Ovary (tissue), 7 donors: ENCODE measurements at regions not wholly inside any gene's neighbourhood (a gene's known extent, or its start where the extent isn't known, plus 50 kb on each side); places are given as distances from the start of the nearest gene placed in this dataset.

ENCODE experiments used
- DNase-seq, 5 donors: peaks; one replicate each; pipeline ENCODE4 v3.0.0-alpha.2; 2019 to 2020
- H3K27ac ChIP-seq, 2 donors: fragments of 200-600 bp; one replicate each; pipeline versions ENCODE4 v1.5.1 to v1.8.0; 2019 to 2022
- H3K27me3 ChIP-seq: fragments of 200-600 bp; one replicate; pipeline ENCODE4 v1.8.0; 2022
- H3K36me3 ChIP-seq: fragments of 200-600 bp; sonication (generic); one replicate; pipeline ENCODE4 v1.5.1; 2019
- H3K4me1 ChIP-seq: one replicate; pipeline ENCODE4 v1.8.1; 2013; ENCODE audit warnings: mild to moderate bottlenecking, moderate library complexity; ENCODE audit not compliant: insufficient read depth
- H3K4me3 ChIP-seq: fragments of 200-600 bp; sonication (generic); one replicate; pipeline ENCODE4 v1.5.1; 2017
- H3K9me3 ChIP-seq, 2 donors: fragments of 200-600 bp in 1 of 2; sonication (generic) in 1 of 2; one replicate each; pipeline versions ENCODE4 v1.5.1 to v1.8.1; 2013 to 2019; ENCODE audit warnings: mild to moderate bottlenecking in 1 of 2, moderate library complexity in 1 of 2
- CTCF ChIP-seq, 3 donors: fragments of 450-650 bp in 2 of 3; fragments of 200-600 bp in 1 of 3; IDR thresholded peaks; one replicate each; pipeline versions ENCODE4 v1.5.1 to v1.8.0; 2016 to 2022; ENCODE audit warnings: antibody characterized with exemption in 3 of 3, mild to moderate bottlenecking in 1 of 3
- EP300 ChIP-seq: sonication (generic); formaldehyde crosslinking; IDR thresholded peaks from one replicate; pipeline ENCODE4 v1.6.1; 2017; ENCODE audit warnings: antibody characterized with exemption
- POLR2A ChIP-seq: fragments of 450-650 bp; IDR thresholded peaks from one replicate; pipeline ENCODE4 v1.6.1; 2017; ENCODE audit warnings: antibody characterized with exemption, mild to moderate bottlenecking, moderate library complexity
- WGBS, 3 donors: extraction: QIAGEN DNeasy Blood & Tissue Kit in 1 of 3; methylation state at CpG; one replicate each; pipeline versions ENCODE4 v1.1.5 to v1.1.7; 2013 to 2017; 5-methylcytosine and 5-hydroxymethylcytosine counted together
- intact Hi-C, 4 donors: fragments of 100-400 bp; cut with DNase I; formaldehyde crosslinking; loops; one replicate each; pipeline versions ENCODE4 v1.11.0 to v1.15.1; 2022 to 2023
- donor health status: DM: no; HTN: no; CAD: no; lungs with moderate emphysema.
- donor health status: DM: no; HTN: no; CAD: no.
- donor health status: Bipolar disorder and iron deficiency.
- donor health status: DM: no; HTN: no; CAD: no.
- donor health status: DM: yes; HTN: yes; CAD: no.

- Histone ChIP-seq H3K4me3 (no peak overlapping the region), H3K36me3 (no peaks in the 10 kb centered on the region), H3K27ac (no peak overlapping the region), H3K4me1 (no peaks in the 10 kb centered on the region), H3K9me3 (no peaks in the 10 kb centered on the region), H3K27me3 (no peaks in the 10 kb centered on the region)
- TF ChIP-seq CTCF (IDR thresholded peaks at IDR 0.05) (no peak), EP300 (no peak), POLR2A (no peak)
- peak in 4 of 5 donors; percentile 32 to 51 (median 45) for DNase-seq
- 27 to 35% (median 30%) methylated on average over 3 of the region's 3 CpGs for WGBS, 3 donors
- intact Hi-C loops = no loop called here
Observed at GRCh38 chr11:19311308-19312030, 70.7 kb upstream of the E2F8 start.

DNA sequence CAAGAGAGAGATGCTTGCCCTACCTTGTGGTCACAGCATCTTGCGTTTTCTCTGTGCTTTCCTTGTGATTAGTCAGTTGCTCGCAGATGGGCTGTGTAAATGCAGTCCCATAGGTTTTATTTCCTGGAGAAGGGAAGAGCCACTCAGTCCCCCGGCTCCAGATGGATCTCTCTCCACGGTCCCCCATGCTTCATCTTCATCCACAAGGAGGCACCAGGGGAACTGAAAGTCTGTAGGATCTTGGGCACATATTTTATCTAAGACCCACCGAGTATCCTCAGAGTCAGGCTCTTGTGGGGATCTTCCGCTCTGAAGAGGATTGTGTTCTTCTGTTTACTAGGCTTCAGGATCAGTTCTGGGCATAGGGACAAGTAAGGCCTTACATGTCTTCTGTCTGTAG, 66.8 kb upstream of the E2F8 start:
- no peaks in the 10 kb centered on the region for H3K36me3 ChIP-seq
- intact Hi-C loops = no loop called here

GRCh38 chr11:19306179-19306944, 65.6 kb upstream of the E2F8 start:
- DNase-seq = no peak
- 67 to 75% (median 74%) methylated on average over 9 of the region's 9 CpGs for whole genome bisulfite sequencing, 3 donors
- Histone ChIP-seq H3K4me3 (no peak overlapping the region), H3K4me1 (no peaks in the 10 kb centered on the region), H3K9me3 (no peaks in the 10 kb centered on the region), H3K27me3 (no peaks in the 10 kb centered on the region), H3K36me3 (no peaks in the 10 kb centered on the region), H3K27ac (no peak overlapping the region)
- TF ChIP-seq CTCF (IDR thresholded peaks at IDR 0.05) (no peak), POLR2A (no peak), EP300 (no peak)
- intact Hi-C loops = no loop called here

More for the DNA sequence above, 66.8 kb upstream of the E2F8 start:
- H3K4me1 ChIP-seq = no peaks in the 10 kb centered on the region
- H3K27ac ChIP-seq = no peak overlapping the region
- H3K4me3 ChIP-seq = no peak overlapping the region
- TF ChIP-seq EP300 (no peak), POLR2A (no peak), CTCF (IDR thresholded peaks at IDR 0.05) (no peak)
- no peaks in the 10 kb centered on the region for H3K27me3 ChIP-seq
- WGBS, 3 donors = 39 to 70% (median 62%) methylated on average over 6 of the region's 6 CpGs
- no peaks in the 10 kb centered on the region for H3K9me3 ChIP-seq
- no peak for DNase-seq

GRCh38 chr11:19301361-19301760, 60.6 kb upstream of the E2F8 start:
- no peak for TF ChIP-seq EP300
- no peak for TF ChIP-seq POLR2A
- 92 to 100% (median 93%) methylated on average over 1 of the region's 1 CpG for WGBS, 3 donors
- Histone ChIP-seq H3K27ac (no peak overlapping the region), H3K36me3 (no peaks in the 10 kb centered on the region), H3K27me3 (no peaks in the 10 kb centered on the region), H3K9me3 (no peaks in the 10 kb centered on the region), H3K4me1 (no peaks in the 10 kb centered on the region), H3K4me3 (no peak overlapping the region)
- DNase-seq = no peak
- intact Hi-C loops = no loop called here

DNA sequence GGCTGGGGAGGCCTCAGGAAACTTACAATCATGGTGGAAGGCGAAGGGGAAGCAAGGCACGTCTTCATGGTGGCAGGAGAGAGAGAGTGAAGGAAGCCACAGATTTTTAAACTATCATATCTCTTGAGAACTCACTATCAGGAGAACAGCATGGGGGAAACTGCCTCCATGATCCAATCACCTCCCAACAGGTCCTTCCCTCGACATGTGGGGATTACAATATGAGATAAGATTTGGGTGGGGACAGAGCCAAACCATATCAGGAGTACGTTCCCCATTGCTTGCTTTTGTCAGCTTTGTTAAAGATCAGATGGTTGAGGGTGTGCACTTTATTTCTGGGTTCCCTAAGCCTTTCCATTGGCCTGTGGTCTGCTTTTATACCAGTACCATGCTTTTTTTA, 53.7 kb upstream of the E2F8 start:
- Histone ChIP-seq H3K4me3 (no peak overlapping the region), H3K36me3 (no peaks in the 10 kb centered on the region), H3K27ac (no peak overlapping the region), H3K9me3 (no peaks in the 10 kb centered on the region), H3K4me1 (no peaks in the 10 kb centered on the region), H3K27me3 (no peaks in the 10 kb centered on the region)
- no peak for DNase-seq
- intact Hi-C loops = no loop called here
- 64 to 76% (median 72%) methylated on average over 4 of the region's 4 CpGs for WGBS, 3 donors
- no peak for TF ChIP-seq CTCF (IDR thresholded peaks at IDR 0.05)
- no peak for TF ChIP-seq POLR2A
- TF ChIP-seq EP300 = no peak
